ENCODE measurements at regions not wholly inside any gene's neighbourhood (a gene's known extent, or its start where the extent isn't known, plus 50 kb on each side); places are given as distances from the start of the nearest gene placed in this dataset.
"Not testable (repeated sequence)": the region's sequence is repeated elsewhere in the genome, so short reads cannot be mapped to it uniquely, and the experiment has no call there.

DNA sequence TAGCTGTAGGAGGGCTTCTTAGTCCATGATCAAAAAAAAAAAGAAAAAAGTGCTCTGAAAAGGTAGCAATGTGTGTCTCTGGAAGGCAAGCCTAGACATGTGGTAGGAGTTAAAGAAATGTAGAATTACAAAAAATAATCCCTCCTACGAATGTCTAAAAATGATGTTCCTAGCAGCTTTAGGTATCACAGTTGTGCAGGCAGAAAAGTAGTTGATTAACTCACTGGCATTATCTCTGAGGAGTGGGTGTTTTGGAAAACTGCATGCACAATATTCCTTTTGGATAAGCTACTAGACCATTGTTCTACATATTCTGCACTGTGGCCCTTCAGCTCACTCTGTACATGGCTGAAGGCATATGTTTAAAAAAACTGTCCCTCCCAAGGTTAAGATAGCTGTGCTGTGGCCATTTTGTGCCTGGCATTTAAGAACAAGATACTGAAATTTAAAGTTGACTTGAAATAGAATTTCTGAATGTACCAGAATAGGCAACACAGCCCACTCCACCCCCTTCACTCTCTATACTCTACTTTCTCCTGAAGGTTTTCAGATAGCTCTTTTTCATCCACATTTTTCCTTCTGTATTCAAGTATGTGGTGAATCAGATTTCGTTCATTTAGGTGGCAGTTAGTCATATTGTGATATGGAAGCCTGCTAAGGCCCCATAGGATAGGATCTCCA, 463.9 kb upstream of the LRRC7 start:
- TF ChIP-seq, protein P1, sequence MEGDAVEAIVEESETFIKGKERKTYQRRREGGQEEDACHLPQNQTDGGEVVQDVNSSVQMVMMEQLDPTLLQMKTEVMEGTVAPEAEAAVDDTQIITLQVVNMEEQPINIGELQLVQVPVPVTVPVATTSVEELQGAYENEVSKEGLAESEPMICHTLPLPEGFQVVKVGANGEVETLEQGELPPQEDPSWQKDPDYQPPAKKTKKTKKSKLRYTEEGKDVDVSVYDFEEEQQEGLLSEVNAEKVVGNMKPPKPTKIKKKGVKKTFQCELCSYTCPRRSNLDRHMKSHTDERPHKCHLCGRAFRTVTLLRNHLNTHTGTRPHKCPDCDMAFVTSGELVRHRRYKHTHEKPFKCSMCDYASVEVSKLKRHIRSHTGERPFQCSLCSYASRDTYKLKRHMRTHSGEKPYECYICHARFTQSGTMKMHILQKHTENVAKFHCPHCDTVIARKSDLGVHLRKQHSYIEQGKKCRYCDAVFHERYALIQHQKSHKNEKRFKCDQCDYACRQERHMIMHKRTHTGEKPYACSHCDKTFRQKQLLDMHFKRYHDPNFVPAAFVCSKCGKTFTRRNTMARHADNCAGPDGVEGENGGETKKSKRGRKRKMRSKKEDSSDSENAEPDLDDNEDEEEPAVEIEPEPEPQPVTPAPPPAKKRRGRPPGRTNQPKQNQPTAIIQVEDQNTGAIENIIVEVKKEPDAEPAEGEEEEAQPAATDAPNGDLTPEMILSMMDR (IDR thresholded peaks at IDR 0.05; ENCODE audit: insufficient read depth, low read length) = no peak
- no peak for DNase-seq (ENCODE audit: low read depth)

DNA sequence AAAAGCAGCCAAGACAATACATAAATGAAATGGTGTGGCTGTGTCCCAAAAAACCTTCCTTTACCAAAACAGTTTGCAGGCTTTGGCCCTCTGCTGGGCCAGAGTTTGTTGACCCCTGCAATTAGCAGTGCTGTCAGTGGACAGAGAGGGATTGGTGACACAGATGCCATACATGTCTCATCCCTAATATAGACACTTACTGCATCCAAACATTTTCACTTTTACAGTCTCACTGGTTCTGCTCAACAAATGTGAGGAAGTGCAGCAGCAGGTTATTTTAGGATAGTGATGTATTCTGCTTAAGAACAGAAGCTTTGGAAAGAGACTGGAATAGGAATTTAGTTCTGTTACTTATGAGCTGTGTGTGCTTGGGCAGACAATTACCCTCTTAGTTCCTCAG, 462.8 kb upstream of the LRRC7 start:
- H3K4me3 ChIP-seq (ENCODE audit: low read depth, low read length) = no peak overlapping the region
- TF ChIP-seq, protein P1 (IDR thresholded peaks at IDR 0.05; ENCODE audit: insufficient read depth, low read length) = no peak
- no peak for DNase-seq (ENCODE audit: low read depth)

More for the DNA sequence above, 463.9 kb upstream of the LRRC7 start:
- no peak overlapping the region for H3K4me3 ChIP-seq (ENCODE audit: low read depth, low read length)

DNA sequence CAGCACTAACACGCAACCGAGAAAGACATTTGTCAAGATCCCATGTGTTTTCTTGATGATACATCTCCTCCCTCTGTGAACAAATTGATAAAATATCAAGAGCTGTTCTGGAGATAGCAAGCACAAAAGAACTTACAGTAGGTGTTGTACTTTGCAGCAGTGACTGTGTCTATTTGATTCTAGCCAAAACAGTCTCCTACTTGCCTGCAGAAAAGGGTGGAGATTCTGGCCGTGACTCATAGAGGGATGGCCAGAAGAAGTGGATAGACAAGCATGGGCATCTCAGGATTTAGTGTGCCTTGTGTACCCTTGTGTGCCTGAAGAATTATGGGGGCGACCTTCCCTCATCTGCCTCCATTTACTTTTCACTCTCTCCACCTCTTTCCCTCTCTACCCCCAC, 458.4 kb upstream of the LRRC7 start:
- DNase-seq (ENCODE audit: low read depth) = peak; percentile 18
- TF ChIP-seq, protein P1 (IDR thresholded peaks at IDR 0.05; ENCODE audit: insufficient read depth, low read length) = no peak
- no peak overlapping the region for H3K4me3 ChIP-seq (ENCODE audit: low read depth, low read length)

DNA sequence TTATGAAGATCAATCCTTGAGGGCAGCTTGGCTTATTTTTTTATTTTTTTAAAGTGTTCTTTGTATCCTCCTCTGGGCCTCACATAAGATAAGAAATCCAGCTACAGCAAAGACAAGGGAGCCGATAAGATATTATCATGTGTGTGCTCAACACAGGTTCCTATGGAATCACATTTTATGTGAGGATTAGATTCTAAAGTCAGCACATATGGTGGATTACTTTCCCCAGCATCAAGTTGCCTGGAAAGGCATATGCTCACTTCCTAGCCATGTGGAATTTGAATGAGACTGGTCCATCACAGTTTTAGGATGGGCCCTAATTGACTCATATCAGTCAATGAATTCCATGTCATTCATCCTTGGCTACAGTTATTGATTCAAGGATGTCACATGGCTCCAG, 456.9 kb upstream of the LRRC7 start:
- TF ChIP-seq, protein P1 (IDR thresholded peaks at IDR 0.05; ENCODE audit: insufficient read depth, low read length) = no peak

DNA sequence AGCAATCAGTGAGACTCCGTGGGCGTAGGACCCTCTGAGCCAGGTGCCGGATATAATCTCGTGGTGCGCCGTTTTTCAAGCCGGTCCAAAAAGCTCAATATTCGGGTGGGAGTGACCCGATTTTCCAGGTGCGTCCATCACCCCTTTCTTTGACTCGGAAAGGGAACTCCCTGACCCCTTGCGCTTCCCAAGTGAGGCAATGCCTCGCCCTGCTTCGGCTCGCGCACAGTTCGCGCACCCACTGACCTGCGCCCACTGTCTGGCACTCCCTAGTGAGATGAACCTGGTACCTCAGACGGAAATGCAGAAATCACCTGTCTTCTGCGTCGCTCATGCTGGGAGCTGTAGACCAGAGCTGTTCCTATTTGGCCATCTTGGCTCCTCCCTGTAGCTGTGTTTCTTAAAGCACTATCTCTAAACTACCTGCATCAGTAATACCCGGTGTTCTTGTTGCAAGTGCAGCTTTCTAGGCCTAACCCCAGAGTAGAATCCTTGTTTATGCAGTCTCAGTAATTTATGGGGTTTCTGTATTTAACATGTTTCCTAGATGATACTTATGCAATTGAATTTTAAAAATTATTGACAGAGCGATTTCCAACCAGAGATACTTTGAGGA, 447.5 kb upstream of the LRRC7 start:
- DNase-seq (ENCODE audit: low read depth); H3K4me3 ChIP-seq (ENCODE audit: low read depth, low read length): not testable (repeated sequence)

More for the DNA sequence above, 456.9 kb upstream of the LRRC7 start:
- H3K4me3 ChIP-seq (ENCODE audit: low read depth, low read length) = no peak overlapping the region
- no peak for DNase-seq (ENCODE audit: low read depth)

DNA sequence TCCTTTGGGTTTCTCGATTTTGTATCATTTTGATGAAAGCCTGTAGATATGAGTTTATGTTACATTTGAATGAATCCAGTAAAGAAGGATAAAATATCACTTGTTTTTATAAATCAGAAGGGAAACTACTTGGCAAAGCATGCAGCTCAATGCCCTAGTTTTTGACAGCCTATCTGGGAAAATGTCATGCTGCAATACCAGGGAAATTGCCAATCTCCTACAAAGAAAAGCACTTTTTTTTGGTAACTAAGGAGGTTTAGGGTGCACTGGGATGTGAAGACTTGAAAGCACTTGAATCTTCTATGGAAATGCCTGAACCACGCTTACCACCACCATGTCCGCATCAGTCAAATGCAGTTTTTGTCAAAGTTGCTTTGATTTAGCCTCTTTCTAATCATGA, 446.9 kb upstream of the LRRC7 start:
- TF ChIP-seq, protein P1 (IDR thresholded peaks at IDR 0.05; ENCODE audit: insufficient read depth, low read length) = no peak
- DNase-seq (ENCODE audit: low read depth) = no peak
- H3K4me3 ChIP-seq (ENCODE audit: low read depth, low read length) = no peak overlapping the region

DNA sequence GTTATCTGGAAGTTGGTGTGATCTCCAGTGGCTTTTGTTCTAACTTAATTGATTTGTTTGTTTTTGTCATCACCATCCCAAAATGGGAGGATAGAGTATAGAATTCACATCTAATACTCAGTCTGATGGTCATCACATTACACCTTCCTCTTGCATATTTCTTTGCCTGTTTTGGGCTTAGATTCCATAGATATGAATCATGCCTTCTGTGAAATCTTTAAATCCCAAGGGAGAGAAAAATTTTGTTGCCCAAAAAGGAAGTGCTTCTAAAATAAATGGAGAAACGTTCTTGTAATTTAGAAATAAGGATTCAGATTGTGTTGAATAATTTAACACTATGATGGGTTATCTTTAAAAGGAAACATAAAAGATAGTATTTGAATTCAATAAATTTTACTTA, 446.0 kb upstream of the LRRC7 start:
- peak; percentile 79 for DNase-seq (ENCODE audit: low read depth)
- TF ChIP-seq, protein P1 (IDR thresholded peaks at IDR 0.05; ENCODE audit: insufficient read depth, low read length) = no peak
- no peak overlapping the region for H3K4me3 ChIP-seq (ENCODE audit: low read depth, low read length)
